ENCODE measurements at regions not wholly inside any gene's neighbourhood (a gene's known extent, or its start where the extent isn't known, plus 50 kb on each side); places are given as distances from the start of the nearest gene placed in this dataset. TPM values are rescaled to one million over a fixed set of nuclear protein-coding genes. Genes with fewer than 3 reads are reported as not detected.

DNA sequence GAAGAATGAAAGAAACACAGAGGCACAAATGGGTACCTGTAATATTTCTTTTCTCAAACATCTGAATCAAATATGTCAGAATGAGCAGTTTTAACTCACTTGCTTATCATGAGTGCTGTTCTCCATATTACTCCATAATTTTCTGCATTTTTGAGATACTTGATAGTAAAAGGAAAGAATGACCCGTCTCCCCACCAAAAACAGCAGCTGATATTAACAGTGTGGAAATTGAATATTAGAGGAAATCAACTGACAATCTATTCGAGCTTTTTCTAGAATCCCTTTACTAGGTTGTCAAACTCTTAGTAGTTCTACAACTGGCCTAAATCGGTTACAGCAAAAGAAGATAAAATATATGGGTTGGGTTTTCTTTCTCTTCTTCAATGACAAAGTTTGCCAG is 49.9 kb upstream of the HELT start:
- in situ Hi-C loops (cut with HindIII; ENCODE audit: extremely low pct_ligation_motif_present, low pct_unique_long_range_greater_than_20kb): no loop called here

More for the DNA sequence above, 49.9 kb upstream of the HELT start:
- ChIA-PET POLR2A (no interaction called here), CTCF (ENCODE audit: low intra/inter-chr PET ratio, low total read pairs) (no interaction called here)
- H3K36me3 ChIP-seq (replicated peaks in 1 of 2; ENCODE audit: control insufficient read depth in 1 of 2, insufficient read depth in 2 of 2, low read length in 2 of 2): no peaks in the 10 kb centered on the region
- no peak overlapping the region for H3K4me2 ChIP-seq (ENCODE audit: low read depth, low read length)
- DNase-seq (ENCODE audit: low spot score) (no peak), FAIRE-seq (no peak), ATAC-seq (no peak)
- H3K4me3 ChIP-seq (replicated peaks in 1 of 3; ENCODE audit: insufficient read depth in 1 of 3, low read depth in 2 of 3, low read length in 3 of 3): no peak overlapping the region
- no peaks in the 10 kb centered on the region for H4K20me1 ChIP-seq (ENCODE audit: insufficient read depth, low read length)
- H3K27me3 ChIP-seq (ENCODE audit: control insufficient read depth in 1 of 2, insufficient read depth in 2 of 2, low read length in 2 of 2): no peaks in the 10 kb centered on the region
- no peaks in the 10 kb centered on the region for H3K9me3 ChIP-seq (ENCODE audit: low read length)
- H3K4me1 ChIP-seq (ENCODE audit: insufficient read depth, low read length): no peaks in the 10 kb centered on the region
- BruUV-seq (replicated peaks): no TSS peak
- WGBS (ENCODE audit: low lambda C conversion rate): 43% methylated on average over 3 of the region's 3 CpGs
- intact Hi-C loops (cut with micrococcal nuclease; ENCODE audit: unreplicated experiment): no loop called here
- H3K9ac ChIP-seq (ENCODE audit: insufficient read depth, low read depth, low read length): no peak overlapping the region
- TF ChIP-seq IRF1 (CRISPR knock-in tag; IDR thresholded peaks at IDR 0.05; ENCODE audit: low read depth) (no peak), ATAD3A (CRISPR knock-in tag; IDR thresholded peaks at IDR 0.05) (no peak), MED8 (CRISPR knock-in tag; IDR thresholded peaks at IDR 0.05; ENCODE audit: insufficient replicate concordance) (no peak), KDM2A (CRISPR knock-in tag; IDR thresholded peaks at IDR 0.05; ENCODE audit: borderline replicate concordance, low read depth) (no peak), ZNF333 (CRISPR knock-in tag; IDR thresholded peaks at IDR 0.05; ENCODE audit: borderline replicate concordance) (no peak), ZNF704 (CRISPR knock-in tag; IDR thresholded peaks at IDR 0.05; ENCODE audit: borderline replicate concordance) (no peak), GTF2F1 (IDR thresholded peaks at IDR 0.05; ENCODE audit: low read length) (no peak), ZNF331 (CRISPR knock-in tag; IDR thresholded peaks at IDR 0.05) (no peak)
- TF ChIP-seq, protein P1, sequence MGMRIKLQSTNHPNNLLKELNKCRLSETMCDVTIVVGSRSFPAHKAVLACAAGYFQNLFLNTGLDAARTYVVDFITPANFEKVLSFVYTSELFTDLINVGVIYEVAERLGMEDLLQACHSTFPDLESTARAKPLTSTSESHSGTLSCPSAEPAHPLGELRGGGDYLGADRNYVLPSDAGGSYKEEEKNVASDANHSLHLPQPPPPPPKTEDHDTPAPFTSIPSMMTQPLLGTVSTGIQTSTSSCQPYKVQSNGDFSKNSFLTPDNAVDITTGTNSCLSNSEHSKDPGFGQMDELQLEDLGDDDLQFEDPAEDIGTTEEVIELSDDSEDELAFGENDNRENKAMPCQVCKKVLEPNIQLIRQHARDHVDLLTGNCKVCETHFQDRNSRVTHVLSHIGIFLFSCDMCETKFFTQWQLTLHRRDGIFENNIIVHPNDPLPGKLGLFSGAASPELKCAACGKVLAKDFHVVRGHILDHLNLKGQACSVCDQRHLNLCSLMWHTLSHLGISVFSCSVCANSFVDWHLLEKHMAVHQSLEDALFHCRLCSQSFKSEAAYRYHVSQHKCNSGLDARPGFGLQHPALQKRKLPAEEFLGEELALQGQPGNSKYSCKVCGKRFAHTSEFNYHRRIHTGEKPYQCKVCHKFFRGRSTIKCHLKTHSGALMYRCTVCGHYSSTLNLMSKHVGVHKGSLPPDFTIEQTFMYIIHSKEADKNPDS (CRISPR knock-in tag; IDR thresholded peaks at IDR 0.05): no peak
- no peaks in the 10 kb centered on the region for H3K79me2 ChIP-seq (ENCODE audit: insufficient read depth, low read length)
- no peak overlapping the region for H3K27ac ChIP-seq (ENCODE audit: extremely low read length, insufficient read depth, low read length)
- no peak overlapping the region for H2AFZ ChIP-seq (ENCODE audit: low read length)

MicroRNAs in the stretch of these regions (microRNA counts, 767-probe panel; counts per million panel counts)
- microRNA hsa-miR-4455: not detected

Small RNAs in the stretch of these regions (microRNA-seq; reads per million reads assigned to microRNA genes)
- gene MIR4455: not detected

Small RNAs in the stretch of these regions (small RNA-seq; reads per million reads assigned to genes)
- 0 reads per million in 3 experiments for gene MIR4455 (ENCODE audit: insufficient read depth in 2 of 3, insufficient read length in 3 of 3, low read depth in 2 of 3, low replicate concordance in 1 of 3)

Data from HepG2 (cell line).